Upper lobe of left lung (tissue), 4 donors: ENCODE measurements at regions not wholly inside any gene's neighbourhood (a gene's known extent, or its start where the extent isn't known, plus 50 kb on each side); places are given as distances from the start of the nearest gene placed in this dataset.

Experiments
- CTCF ChIP-seq, 6 experiments: fragments of 450-650 bp in 4 of 6; fragments of 200-600 bp in 2 of 6; sonication (generic) in 2 of 6; IDR thresholded peaks; one replicate each; pipeline ENCODE4 v1.5.1; 2016 to 2019; ENCODE audit warnings: antibody characterized with exemption in 6 of 6
- EP300 ChIP-seq, 4 donors: sonication (generic); formaldehyde crosslinking; IDR thresholded peaks; one replicate each; pipeline ENCODE4 v1.5.1; 2017; ENCODE audit warnings: antibody characterized with exemption in 4 of 4, control low read depth in 2 of 4

GRCh38 chr2:14942987-14943386 lies 310.5 kb downstream of the LRATD1 start:
- no peak for TF ChIP-seq CTCF (IDR thresholded peaks at IDR 0.05)
- TF ChIP-seq EP300 (IDR thresholded peaks at IDR 0.05) = no peak
